HG03457 (cell line): ENCODE measurements at regions not wholly inside any gene's neighbourhood (a gene's known extent, or its start where the extent isn't known, plus 50 kb on each side); places are given as distances from the start of the nearest gene placed in this dataset.

Experiments
- ATAC-seq: cut with Tn5 transposase; IDR thresholded peaks from one replicate; pipeline ENCODE4 v1.9.1; 2021; ENCODE audit warnings: moderate number of reproducible peaks; ENCODE audit not compliant: unreplicated experiment

DNA sequence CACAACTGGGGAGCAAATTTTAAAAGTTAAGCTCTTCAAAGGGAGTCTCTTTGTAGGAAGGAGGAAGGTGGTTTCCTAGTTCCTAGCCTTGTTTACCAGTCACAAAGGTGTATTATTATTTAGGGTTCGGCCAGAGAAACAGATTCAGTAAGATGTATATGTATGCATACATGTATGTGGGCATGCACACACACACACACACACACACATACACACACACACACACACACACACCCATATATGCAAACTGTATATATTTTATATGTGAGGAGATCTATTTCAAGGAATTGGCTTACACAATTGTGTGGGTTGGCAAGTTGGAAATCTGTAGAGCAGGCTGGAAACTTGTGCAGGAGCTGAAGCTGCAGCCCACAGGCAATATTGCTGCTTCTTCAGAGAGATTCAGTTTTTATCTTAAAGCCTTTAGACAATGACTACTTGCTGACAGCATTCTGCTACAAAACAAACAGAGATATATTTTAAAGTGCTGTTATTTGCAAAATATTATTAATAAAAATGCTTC, 75.3 kb upstream of the DNAH5 start:
- ATAC-seq: no peak

DNA sequence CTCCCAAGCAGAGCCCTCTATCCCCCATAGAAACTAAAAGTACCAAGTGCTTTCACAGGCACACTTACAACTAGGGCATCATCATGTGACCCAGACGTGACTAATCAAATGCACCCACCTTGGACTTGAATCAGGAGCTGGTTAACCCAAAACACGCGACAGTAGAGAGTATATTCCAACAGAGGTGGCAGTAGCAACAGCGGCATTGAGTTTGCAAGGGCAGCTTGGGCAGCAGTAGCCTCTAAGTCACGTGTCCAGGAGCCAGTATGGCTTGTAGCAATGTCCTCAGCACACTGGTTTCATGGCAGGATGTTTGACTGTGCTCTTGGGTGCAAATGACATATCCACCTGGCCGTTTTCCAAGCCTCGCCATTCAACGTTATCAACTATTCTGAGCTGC, 73.4 kb upstream of the DNAH5 start:
- no peak for ATAC-seq

DNA sequence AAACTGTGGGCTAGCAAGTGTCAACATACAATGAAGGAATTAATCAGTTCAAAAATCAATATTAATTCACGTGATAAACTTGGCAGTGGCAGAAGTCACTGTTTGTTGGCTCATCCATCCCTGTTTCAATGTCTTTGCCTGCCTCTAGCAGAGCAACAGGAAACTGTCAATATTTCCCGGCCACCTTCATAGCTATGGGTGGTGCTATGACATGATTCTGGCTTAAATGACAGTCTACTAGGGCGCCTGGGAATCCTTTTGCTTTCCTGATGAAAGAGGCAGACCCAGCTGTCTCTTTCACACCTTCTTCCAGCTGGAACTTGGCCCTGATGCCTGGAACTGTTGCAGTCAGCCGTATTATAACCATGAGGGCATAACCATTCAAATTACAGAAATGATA, 72.1 kb upstream of the DNAH5 start:
- no peak for ATAC-seq

DNA sequence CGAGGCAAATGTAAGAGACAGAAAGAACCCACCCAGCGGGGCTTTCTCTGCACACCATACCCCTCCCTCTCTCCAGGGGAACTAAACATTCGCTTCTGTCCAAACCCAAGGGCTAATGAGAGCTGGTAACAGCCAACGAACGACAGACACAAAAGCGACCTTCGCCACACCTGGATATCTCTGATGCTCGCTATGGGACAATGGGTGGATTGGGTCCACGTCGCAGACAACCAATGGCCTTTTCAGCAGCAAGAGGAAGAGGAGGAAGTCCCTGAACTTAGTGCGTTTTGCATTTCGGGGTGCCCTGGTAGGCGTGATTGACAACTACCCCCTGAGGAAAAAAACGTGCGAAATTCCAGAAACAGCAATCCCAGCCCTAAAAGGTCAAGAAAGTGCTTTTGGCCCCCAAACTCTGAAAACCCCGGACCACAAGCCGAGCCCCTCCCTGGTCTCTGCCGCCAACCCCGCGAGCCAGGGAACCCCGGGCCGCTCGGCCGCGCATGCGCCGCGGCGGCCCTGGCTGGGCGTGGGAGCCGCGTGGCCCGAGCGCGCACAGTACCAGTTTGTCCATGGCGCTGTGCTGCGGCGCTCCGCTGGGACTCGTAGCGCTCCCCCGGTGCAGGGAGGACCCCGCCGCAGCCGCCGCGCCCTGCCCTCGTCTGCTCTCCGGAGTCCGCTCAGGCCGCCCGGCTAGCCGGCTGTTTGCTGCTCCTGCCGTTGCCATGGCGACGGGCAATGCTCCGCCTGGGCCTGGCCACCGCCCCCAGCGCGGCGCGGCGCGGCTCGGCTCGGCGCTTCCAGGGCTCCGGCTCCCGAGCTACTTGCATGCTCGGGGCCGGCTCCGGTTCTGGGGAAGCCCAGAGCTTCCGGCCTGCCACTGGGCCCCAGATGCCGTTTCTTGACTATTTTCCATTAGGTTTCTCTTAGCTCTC, 66.9 kb upstream of the DNAH5 start:
- ATAC-seq: peak; percentile 92

DNA sequence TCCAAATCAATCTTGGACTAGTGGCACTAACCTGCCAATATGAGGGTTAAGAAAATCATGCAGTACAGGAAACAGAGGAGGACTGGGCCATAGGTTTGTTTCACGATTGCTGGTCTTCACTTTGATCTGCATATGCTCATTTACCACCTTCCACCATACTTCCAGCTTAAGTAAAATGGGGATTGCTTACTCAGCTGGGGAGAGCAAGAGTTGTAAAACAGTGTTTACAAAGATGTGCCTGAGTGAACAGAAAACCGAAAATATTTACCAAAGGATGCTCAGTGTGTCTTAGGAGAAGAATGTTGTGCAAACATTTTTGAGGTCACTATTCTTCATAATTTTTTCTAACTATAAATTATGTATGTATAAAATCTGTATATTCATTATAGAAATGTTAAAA, 65.1 kb upstream of the DNAH5 start:
- no peak for ATAC-seq

DNA sequence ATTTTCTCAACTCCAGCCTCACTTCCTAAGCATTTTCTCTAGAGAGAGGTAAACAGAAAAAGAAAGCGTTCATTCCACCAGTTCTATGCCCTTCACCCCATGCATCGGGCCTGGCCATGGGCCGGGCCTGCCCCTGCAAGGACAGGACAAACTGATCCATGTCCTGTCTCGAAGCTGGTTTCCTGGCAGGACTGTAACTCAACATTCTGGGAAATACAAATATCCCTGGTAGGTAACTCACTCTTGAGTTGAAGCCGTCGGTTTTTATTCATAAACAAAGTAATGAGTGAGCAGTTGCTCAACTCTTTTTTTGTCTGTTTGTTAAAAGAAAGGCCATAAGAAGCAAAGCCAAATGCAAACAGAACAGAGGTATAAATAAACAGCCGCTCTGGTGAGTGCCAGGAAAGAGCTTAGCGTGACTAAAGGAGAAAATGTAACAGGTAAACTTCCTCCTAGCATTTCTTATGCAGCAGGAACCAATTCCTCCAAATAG, 64.4 kb upstream of the DNAH5 start:
- ATAC-seq: no peak

DNA sequence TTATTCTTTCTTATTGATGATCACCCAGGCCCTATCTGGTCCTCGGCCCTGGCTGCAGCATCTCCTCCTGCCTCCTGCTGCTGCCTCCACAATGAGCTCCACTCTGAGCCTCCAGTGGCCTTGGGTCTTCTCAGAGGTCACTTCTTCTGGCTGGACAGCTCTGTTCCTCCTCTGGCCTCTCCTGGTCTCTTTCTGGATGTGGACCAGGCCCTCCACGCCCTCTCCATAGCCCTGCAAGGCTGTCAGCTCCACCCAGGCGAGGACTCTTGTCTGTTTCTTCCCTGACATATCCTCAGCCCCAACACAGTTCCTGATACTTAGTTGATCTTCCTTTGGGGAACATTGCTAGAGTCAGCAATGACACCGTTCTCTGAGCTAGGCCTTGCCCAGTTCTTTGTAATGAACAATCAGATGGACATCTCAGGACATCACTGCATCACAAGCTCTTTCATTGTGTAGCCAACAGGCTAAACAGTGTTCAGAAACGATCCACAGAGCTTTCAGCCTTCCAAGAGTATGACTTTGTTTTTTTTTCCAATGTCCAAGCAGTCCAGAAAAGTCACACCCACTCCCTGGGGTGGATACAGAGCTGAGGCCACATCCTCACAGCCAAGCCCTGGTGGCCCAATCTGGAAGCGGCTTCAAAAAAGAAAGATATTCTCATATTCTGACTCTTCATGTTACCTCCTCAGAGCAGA, 62.5 kb upstream of the DNAH5 start:
- no peak for ATAC-seq

DNA sequence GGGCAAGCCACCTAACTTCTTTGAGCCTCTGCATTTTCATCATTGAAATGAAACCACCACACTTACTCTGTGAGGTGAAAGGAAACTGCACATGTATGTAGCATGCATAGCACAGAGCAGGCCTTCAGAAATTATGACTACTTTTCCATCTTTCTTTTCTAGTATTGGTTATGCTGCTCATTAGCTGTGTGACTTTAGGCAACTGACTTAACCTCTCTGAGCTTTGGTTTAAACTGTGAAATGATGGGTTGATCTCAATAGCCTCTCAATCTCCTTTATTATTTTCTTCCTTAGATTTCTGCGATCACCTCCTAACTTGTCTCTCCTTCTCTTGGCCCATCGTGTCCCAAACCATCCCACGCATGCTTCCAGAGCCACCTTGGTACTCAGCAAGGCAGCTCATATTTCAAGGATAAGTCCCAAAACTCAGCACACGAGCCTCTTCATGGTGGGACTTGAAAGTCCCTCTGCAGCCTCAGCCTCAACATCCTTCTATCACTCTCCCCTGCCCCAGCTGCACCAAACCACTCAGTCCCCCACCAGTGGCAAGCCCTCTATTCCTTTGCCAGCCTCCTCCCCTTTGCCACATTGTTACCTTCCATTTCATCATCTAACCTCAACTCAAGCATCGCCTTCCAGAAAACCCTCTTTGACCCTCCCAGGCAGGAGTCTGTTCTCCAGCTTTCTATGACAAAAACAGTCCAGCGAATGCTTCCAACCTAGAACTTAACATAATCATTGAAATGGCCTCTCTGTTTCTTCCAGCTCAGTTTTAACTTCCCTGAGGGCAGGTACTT, 60.3 kb upstream of the DNAH5 start:
- ATAC-seq: no peak

DNA sequence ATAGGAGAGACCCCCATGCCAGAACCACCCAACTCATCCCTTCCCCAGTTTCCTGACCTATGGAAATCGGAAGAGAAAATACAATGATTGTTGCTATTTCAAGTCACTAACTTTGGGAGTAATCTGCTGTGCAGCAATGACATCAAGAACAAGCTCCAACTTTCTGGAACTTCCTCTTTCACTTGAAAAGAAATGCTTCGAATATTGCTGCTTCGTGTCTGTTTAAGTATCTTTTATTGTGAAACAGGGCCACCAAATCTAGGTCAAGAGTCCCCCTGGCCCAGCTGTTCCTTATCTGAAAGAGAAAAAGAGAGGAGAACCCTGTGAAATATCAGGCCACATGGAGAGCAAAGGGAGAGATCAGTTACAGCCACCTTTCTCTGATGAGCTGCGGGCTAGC, 59.4 kb upstream of the DNAH5 start:
- no peak for ATAC-seq

DNA sequence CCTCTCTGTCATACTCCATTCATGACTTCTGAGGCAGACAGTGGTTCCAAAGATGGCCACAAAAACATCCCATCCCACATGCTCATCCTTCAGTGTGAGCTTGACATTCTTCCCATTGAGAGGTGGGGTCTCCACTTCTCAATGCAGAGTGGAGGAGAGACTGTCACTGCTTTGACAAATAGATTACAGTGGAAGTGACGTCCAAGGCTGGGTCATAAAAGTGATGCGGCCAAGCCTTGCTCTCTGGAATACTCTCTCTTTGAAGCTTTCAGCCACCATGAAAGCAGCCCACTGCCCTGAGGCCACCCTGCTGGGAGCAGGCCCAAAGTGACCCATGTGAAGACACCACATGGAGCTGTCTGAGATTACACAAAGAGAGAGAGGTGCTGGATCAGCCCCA, 59.0 kb upstream of the DNAH5 start:
- no peak for ATAC-seq

DNA sequence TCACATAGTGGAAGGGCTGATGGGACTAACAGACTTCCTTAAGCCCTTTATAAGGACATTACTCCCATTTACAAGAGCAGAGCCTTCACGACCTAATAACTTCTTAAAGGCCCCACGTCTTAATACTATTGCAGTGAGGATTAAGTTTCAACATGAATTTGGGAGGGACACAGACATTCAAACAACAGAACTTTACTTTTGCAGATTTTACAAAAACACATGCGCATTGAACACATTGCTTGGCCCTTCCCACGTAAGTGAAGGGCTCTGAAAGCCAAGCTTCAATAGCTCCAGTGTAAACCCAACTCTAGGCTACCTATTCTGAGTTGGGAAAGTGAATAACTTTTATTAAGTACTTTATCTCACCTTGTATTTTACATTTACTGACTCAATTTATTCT, 53.8 kb upstream of the DNAH5 start:
- ATAC-seq: no peak

DNA sequence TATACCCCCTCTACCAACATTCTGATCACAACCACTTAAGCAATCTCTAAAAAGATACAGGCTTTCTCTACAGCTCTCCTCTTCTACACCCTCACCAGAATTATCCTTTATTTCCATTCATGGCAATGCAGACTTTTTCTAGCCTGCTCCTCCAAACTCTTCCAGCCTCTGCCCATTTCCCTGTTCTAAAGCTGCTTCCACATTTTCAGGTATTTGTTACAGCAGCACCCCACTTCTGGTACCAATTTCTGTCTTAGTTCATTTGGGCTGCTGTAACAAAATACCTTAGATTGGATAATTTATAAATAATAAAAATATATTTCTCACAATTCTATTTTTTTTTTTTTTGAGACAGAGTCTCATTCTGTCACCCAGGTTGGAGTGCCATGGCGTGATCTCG, 53.0 kb upstream of the DNAH5 start:
- no peak for ATAC-seq

DNA sequence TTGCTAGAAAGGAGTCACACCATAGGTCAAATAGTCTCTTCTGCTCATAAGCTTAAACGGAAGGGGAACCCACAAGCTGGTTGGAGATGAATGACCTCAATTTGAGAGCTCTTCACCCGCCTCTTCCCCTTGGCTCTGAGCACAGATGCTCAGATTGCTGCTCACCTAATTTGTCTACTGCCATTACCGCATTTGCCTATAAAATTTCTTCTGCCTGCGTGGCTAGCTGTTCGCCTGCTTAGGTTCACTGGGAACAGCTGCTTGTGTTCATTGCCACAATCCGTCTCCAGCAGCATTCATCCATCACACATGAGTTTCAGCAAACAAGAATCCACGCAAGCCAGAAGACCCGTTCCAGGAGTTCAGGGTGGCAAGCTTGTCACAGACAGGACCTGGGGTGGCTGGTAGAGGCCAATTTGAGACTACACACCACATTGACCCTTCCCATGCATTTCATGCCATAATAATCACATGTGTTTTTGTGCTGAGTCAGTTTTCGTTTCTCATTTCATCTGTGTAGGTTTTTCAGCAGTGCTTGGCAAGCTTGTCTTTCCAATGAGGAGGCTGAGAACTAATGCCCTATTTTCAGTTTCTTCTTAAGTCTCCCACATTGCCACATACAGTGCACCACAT, 50.2 kb upstream of the DNAH5 start:
- ATAC-seq: no peak
